ENCODE measurements at regions not wholly inside any gene's neighbourhood (a gene's known extent, or its start where the extent isn't known, plus 50 kb on each side); places are given as distances from the start of the nearest gene placed in this dataset.
"Not testable (repeated sequence)": the region's sequence is repeated elsewhere in the genome, so short reads cannot be mapped to it uniquely, and the experiment has no call there.

DNA sequence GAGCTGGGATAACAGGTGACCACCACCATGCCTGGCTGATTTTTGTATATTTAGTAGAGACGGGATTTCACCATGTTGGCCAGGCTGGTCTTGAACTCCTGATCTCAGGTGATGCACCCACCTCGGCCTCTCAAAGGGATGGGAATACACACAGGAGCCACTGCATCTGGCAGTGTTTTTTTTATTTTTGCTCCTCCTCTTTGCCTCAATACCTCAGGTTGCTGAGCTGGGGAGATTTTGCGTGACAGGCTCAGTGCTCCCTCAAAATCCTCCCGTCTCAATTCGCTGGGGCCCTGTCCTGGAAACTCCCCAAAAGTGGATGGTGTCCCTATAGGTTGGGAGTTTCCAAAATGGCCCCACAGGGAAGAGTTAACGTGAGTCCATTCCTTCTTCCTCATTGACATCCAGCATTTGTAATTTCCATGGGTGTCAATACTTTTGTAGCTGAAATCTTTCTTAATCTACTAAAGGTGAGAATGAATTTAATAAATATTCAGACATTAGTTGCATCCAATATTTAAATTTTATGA, 71.8 kb downstream of the GGTLC2 start:
- no peak for DNase-seq (ENCODE audit: low read depth in 2 of 3, low spot score in 1 of 3)

DNA sequence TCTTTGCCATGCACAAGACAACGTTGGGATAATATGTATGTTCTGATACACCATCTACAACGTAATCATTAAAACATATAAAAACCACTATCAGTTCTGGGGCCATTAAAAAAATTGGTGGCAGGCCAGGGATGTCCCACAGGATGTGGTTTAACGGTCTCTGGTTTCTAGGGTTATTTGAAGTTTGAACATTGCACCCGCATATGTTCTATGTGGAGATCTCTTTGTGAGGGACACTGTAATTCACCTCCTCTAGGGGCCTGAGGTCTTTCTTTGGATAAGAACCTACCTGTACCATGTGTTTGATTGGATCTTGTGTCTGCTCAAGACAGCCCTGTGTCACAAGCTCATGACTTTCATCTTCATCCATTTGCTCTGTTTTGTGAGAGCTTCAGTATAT, 73.2 kb downstream of the GGTLC2 start:
- DNase-seq (ENCODE audit: low read depth in 2 of 3, low spot score in 1 of 3): no peak

DNA sequence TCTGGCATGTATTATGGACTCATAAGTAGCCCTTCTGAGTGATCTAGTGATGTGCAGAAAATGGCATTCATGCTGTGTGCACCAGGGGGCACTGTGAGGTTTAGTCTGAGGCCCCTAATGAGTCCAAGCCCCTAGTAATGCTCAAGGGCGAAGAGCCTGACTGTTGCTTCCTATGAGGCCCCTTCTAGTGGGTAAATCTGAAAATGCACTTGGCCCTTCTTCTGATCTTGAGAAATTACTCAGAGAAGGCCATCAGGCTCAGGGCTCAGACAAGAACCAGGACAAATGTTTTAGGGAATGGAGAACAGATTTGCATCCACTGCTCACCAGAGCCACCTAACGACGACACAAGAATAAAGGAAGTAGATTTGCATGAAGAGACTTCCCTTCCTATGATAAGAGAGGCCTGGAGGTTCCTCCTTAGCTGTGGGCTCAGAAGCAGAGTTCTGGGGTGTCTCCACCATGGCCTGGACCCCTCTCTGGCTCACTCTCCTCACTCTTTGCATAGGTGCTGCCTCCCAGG, 75.8 kb downstream of the GGTLC2 start:
- peak; percentile 16 to 35 (median 29) for DNase-seq (ENCODE audit: low read depth in 2 of 3, low spot score in 1 of 3)

DNA sequence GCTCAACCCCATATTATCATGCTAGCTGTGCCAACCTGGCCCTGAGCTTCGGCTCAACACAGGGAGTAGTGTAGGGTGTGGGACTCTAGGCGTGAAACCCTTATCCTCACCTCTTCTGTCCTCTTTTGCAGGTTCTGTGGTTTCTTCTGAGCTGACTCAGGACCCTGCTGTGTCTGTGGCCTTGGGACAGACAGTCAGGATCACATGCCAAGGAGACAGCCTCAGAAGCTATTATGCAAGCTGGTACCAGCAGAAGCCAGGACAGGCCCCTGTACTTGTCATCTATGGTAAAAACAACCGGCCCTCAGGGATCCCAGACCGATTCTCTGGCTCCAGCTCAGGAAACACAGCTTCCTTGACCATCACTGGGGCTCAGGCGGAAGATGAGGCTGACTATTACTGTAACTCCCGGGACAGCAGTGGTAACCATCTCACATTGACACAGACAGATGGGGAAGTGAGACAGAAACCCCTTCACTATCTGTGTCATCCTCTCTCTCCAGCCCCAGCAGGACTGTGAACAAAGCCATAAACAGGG, 76.4 kb downstream of the GGTLC2 start:
- no peak for DNase-seq (ENCODE audit: low read depth in 2 of 3, low spot score in 1 of 3)

DNA sequence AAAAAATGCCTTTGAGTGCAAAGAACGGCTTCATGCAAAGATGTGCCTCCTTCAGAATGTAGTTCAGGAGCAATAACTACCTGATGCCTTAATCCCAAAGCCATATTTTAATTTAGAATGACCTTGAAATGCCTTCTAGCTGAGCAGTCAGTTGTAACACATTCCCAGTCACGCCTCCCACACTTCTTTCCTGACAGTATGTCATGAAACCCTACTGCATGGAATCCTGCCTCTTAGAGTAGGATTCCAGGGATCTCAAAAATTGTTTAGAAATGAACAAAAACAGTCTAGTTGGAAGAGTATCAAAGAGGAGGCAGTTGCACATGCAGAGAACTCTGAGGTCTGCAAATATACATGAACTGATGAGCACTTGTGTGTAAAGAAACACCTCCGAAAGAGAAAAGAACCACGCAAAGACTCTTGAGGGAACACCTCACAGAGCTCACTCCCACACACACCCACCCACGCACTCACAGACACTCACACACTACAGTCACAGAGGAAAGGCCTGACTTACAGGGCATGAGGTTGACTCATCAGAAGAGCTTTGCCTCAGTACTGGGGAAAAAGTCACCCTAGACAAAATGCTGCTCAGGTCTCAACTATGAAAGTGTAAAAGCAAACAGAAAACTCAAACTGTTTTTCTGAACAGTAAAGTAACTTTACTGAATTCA, 77.4 kb downstream of the GGTLC2 start:
- peak; percentile 35 to 52 (median 47) for DNase-seq (ENCODE audit: low read depth in 2 of 3, low spot score in 1 of 3)

DNA sequence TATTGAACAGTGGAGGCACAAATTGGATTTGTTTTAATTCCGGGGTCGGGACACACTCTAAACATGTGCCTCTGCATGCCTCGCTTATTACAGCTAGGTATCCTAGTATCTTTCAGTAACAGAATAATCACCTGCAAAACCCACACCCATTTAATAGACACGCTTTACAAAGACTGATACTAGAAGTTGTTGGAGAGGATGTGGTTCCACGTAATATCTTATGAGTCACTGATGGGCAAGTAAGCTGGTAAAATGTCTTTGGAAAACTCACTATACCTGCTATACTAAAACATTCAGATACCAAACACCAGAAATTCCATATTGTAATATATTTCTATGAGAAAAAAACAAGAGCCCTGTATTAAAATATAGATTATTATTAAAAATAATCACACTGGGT, 84.0 kb downstream of the GGTLC2 start:
- DNase-seq (ENCODE audit: low read depth in 2 of 3, low spot score in 1 of 3): no peak

DNA sequence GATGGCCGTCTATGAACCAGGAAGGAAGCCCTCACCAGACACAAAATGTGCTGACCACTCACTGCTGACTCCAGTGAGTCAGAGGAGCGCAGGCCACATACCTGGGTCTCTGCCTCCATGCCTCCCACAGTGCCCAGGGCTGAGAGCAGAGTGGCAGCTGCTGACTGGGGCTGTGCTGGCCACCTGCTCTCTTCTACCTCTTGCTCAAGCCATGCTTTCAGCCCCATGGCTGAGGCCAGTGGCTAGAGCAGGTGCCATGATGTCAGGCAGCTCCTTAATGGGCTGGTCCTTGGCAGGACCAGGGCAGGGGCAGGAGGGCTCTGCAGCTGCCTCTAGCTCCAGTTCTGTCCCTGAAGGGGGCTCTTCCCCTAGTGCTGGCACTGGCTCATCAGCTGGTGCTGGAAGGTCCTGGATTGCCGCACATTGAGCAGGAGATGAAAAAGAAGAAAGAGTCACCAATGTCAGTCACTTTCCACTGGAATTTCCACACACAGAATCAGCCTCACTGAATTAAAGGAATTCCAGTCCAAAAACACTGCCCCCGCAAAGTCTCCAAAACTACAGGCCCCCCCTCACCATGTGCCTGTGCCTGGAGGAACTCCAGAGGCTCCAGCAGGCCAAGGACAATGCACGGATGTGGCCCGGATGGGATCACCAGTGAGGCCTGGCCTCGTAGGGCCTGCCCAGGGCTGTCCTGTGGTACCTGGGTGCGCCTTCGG, 86.4 kb downstream of the GGTLC2 start:
- no peak for DNase-seq (ENCODE audit: low read depth in 2 of 3, low spot score in 1 of 3)

DNA sequence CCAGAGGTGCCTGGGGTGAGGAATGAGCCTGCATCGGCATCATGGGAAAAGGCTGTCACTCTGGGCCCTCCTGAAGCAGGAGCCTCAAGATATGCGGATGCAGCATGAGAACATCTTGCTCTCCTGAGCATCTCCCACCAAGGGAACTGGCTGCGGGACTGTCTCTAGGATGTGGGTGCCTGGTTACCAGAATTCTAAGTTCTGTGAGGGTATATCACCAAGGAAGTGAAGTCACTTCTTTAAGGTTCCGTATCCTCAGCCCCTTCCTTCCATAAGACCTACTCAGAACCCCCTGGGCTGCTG, 86.9 kb downstream of the GGTLC2 start:
- DNase-seq (ENCODE audit: low read depth in 2 of 3, low spot score in 1 of 3): no peak

DNA sequence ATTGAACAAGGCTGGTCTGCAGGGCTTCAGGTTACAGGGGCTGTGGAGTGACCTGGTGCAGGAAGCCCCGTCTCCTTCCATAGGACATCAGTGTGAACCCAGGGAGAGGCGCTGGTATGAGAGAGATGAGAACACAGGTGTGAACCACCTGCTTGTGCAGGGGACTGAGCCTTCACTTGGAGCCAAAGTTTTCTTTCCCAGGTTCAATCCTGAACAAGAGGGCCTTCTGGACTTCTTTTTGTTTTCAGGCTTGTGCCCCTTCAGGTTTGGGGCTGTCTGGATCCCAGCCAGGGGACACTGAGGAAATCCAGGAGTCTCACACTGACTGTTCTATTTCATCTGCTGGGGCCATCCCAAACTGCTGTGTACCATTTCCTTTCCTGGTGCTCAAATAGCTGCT, 88.6 kb downstream of the GGTLC2 start:
- not testable (repeated sequence) for DNase-seq (ENCODE audit: low read depth in 2 of 3, low spot score in 1 of 3)

DNA sequence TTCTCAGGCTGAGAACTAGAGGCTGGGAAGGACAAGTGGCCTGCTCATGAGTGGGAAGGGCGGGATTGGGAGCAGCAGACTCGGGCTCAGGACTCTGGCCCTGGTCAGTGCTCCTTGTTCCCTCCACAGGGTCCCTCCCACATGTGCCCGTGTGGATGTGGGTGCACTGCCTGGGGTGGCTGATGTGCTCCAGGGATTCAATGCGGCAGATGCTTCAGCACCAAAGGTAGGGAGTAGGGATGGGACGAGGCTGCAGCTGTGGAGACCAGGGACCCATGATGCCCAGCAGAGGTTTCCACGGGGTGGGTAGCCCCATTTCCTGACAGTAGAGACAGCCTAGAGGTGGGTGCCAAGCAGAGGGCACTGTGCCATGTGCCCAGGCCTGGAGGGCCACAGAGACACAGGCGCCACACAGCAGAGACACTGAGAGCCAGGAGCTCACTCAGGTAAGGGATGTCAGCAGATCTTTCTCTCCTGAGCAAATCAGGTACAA, 89.5 kb downstream of the GGTLC2 start:
- no peak for DNase-seq (ENCODE audit: low read depth in 2 of 3, low spot score in 1 of 3)

DNA sequence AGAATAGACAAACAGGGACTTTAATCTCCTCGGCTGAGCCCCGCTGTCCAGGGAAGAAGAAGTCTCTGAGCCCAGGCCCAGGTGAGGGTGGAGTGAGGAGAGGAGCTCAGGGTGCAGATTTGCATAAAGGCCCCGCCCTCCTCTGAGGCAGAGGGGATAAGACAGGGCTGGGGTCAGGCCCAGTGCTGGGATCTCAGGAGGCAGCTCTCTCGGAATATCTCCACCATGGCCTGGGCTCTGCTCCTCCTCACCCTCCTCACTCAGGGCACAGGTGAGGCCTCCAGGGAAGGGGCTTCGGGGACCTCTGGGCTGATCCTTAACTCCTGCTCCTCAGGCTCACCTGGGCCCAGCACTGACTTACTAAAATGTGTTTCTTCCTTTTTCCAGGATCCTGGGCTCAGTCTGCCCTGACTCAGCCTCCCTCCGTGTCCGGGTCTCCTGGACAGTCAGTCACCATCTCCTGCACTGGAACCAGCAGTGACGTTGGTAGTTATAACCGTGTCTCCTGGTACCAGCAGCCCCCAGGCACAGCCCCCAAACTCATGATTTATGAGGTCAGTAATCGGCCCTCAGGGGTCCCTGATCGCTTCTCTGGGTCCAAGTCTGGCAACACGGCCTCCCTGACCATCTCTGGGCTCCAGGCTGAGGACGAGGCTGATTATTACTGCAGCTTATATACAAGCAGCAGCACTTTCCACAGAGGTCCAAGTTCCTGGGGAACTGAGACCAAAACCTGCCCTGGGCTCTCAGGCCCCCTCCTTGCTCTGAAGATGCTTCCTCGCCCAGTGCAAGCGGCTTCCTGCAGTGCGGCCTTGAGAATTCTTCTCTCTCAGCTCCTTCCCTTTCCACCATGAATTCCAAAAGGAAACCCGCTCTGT, 90.2 kb downstream of the GGTLC2 start:
- DNase-seq (ENCODE audit: low read depth in 2 of 3, low spot score in 1 of 3): not testable (repeated sequence)

DNA sequence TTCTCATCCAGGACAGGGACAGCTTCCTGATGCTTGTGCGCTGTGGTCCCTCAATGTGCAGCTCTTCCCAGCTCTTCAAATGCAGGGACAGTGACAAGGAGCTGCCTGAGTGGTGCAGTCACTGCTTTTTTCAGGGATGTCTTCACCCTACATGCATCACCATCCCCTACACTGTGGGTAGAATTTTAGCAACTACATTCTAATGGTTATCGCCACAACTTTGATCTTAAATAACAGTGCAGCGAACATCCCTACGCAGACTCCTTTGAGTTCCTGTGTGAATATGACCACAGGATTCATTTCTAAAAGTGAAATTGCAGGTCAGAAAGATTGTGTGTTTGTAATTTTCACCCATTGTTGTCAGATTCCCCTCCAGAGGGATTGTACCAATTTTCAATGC, 90.9 kb downstream of the GGTLC2 start:
- not testable (repeated sequence) for DNase-seq (ENCODE audit: low read depth in 2 of 3, low spot score in 1 of 3)

DNA sequence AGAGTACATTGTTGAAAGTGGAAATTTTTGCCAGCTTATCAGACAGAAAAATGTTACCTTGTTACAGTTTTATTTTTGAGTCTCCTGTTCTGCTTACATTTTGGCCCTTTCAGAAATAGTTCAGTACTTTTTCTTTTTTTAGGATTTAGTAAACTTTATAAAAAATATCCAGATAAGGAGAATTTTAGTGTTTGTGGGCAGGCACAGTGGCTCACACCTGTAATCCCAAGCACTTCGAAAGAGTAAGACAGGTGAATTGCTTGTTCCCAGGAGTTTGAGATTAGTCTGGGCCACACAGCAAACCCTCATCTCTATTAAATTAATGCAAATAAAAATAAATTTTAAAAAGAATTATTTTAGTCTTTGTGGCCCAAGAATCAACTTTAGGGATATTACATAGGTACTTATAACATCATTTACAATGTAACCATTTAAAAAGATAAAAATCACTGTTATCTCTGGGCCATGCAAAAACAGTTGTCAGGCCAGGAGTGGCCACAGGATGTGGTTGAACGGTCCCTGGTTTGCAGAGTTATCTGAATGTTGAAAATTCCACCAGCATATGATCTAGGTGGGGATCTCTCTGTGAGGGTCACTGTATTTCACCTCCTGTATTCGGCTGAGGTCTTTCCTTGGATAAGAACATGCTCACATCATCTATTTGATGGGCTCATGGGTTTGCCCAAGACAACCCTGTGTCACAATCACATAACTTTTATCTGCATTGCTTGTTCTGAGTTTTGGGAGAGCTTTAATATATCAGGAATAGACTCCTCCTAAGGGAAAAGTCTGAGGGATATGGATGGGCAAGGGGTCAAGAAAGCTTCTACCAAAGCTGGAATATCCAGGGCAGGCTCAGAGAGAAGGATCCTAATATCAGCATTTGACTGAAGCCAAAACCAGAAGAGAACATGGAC, 91.5 kb downstream of the GGTLC2 start:
- DNase-seq (ENCODE audit: low read depth in 2 of 3, low spot score in 1 of 3): no peak

DNA sequence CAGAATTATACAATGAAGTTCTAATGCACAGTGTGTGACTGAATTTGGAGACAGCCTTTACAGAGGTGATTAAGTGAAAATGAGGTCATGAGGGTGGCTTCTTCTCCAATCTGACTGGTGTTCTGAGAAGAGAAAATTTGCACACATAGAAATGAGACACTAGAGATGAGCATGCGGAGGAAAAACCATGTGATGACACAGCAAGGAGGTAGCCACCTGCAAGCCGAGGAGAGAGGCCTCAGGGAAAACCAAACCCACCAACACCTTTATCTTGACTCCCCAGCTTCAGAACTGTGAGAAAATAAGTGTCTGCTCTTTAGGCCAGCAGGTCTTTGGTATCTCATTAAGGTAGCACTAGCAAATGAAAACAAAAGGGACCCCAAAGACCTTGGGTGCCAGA, 93.2 kb downstream of the GGTLC2 start:
- DNase-seq (ENCODE audit: low read depth in 2 of 3, low spot score in 1 of 3): no peak

DNA sequence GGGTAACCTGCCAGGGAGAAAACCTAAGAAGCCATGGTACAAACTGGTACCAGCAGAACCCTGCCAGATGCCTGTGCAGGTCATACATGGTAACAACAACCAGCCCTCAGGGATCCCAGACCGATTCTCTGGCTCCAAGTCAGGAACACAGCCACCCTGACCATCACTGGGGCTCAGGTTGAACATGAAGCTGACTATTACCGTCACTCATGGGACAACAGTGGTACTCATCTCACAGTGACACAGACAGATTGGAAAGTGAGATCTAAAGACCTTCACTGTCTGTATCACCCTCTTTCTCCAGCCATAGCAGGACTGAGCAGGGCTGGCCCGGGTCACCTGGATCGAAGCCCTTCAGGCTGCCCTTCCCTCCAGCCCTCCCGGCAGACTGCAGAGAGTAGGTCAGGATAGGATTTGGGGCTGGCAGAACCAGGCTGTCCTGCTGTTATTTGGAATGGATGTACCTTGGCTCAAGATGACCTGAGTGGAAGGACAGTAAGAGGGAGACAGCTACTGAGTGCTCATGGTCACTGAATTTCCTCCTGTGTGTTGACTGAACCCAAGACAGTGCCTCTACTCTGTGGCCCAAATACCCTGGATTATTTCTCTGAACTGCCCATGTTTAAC, 94.7 kb downstream of the GGTLC2 start:
- DNase-seq (ENCODE audit: low read depth in 2 of 3, low spot score in 1 of 3): no peak

DNA sequence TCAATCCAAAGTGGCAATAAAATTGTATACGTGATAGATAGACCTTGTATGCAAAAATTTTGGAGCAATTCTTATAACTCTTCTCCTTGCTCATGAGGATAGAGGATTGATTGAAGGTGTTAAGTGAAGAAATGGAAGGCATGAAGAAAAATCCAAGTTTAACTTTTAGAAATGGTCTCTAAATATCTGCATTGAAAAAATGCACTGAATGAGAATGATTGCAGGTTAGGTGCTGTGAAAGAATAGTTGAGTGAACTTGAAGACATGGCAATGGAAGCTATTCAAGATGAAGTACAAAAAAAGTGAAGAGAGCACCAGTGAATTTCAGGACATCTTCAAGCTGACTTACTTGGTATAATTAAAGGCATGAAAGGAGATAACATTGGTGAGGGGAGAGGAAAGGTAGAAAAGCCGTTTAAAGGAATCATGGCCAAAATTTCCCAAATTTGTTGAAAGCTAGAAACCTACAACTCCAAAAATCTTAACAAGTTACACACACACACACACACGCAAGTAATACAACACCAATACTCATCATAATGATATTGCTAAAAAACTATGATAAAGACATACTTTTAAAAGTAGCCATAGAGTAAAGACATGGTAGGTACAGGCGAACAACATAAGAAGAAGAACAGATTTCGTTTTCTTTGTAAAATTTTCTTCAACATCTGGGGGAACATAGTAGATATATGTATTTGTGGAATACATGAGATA, 96.3 kb downstream of the GGTLC2 start:
- DNase-seq (ENCODE audit: low read depth in 2 of 3, low spot score in 1 of 3): no peak

DNA sequence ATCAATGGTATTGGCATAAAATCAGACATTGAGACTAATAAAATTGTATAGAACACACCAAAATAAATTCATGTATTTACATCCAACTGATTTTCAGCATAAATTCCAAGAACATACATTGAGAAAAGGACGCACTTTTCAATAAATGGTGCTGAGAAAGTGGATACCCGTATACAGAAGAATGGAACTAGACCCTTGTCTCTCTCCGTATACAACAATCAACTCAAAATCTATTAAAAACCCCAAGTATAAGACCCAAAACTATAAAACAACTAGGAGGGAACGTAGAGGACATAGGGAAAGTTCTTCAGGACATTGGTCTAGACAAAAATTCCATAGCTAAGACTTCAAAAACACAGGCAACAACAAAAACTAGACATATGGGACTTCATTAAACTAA, 97.4 kb downstream of the GGTLC2 start:
- DNase-seq (ENCODE audit: low read depth in 2 of 3, low spot score in 1 of 3): no peak

DNA sequence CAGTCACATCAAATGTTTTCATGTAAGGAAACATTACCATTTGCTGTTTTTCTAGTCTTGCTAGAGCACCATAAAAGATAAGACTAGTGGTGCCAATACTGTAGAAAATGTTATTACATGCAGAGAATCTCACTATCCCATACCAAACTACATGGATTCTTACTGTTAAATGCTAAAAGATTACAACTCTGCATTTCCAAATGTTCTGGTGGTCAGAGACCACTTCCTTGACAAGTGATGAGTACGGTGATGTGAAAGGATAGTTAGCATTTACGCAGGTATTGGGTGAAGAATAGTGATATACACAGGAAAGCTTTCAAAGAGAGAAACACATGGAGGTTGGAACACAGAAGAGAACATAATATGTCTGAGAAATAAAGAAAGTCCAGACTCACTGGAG, 98.2 kb downstream of the GGTLC2 start:
- DNase-seq (ENCODE audit: low read depth in 2 of 3, low spot score in 1 of 3): no peak

DNA sequence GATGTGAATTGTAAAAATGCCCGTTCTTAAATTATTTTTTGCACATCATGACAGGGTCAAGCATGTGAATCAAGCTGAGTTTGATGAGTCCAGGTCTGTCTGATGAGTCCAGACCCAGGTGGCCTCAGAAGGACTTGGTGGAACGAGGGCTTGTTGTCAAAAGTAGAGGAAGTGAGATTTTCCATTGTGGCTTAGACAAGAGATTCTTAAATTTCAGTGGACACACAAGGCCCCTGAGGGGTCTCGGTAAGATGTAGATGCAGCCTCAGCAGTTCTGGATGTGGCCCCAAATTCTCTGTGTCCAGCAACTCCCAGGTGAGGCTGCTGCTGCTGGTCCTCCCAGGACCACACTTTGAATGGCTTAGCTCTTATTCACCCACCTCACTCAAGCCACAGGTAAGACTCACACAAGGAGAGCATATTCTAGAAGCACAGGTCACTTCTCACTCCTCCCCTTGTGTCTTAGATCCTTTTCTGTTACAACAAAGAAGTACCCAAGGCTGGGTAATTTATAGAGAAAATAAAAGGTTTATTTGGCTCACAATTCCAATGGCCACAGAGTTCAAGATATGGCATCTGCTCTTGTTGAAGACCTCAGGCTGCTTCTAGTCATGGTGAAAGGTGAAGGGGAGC, 98.8 kb downstream of the GGTLC2 start:
- no peak for DNase-seq (ENCODE audit: low read depth in 2 of 3, low spot score in 1 of 3)

All from stimulated activated CD4-positive, alpha-beta T cell treated with anti-CD3 and anti-CD28 coated beads, Interleukin-12 subunit alpha, Interleukin-12 subunit beta, amount 100 ng/mL, for 48 hours (primary cell).